Stimulated activated CD4-positive, alpha-beta T cell treated with anti-CD3 and anti-CD28 coated beads, Interleukin-15, amount 100 ng/mL, for 48 hours (primary cell): ENCODE measurements at regions not wholly inside any gene's neighbourhood (a gene's known extent, or its start where the extent isn't known, plus 50 kb on each side); places are given as distances from the start of the nearest gene placed in this dataset.

ENCODE experiments used
- DNase-seq, 2 donors: peaks; one replicate each; pipeline ENCODE4 v3.0.0-alpha.2; 2020; ENCODE audit warnings: low read depth in 2 of 2

DNA sequence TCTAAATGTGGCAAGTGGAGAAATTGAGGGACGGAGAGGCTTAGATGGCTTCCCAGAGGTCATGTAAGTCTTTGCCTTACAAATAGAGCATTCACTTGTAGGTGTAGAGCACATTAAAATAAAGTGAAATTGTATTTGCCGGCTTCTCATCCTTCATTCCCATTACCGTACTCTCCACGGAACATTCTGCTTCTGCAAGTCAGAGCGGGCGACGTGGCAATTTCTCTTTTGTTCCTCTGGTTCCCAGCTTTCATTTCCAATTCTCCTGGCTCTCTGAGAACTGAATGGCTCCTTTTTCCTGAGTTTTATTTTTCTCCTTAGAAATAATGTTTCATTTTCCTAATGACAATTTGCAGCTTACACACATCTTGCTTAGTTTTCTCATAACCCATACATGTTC lies 51.3 kb upstream of the PFKP start:
- DNase-seq = no peak

DNA sequence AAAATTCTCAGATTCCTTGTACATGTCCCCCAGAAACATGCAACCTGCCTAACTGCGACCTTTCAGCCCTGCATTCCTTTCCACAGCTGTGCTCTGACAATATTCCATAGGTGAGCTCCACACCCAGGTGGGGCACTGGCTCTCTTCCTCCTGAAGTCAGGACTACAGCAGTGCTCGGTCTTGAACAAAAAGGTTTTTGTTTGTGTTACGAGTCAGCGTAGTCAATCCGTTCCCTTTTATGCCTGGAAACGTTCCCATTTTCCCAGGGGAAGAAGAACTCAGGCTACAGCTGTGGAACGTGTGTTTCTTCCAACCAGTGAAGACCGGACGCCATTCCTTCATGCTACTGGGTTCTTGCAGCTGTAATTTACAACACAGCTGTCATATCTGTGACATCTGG lies 52.4 kb upstream of the PFKP start:
- DNase-seq = no peak

- no peak for DNase-seq
These were observed 55.1 kb upstream of the PFKP start for GRCh38 chr10:3012223-3012622.

DNA sequence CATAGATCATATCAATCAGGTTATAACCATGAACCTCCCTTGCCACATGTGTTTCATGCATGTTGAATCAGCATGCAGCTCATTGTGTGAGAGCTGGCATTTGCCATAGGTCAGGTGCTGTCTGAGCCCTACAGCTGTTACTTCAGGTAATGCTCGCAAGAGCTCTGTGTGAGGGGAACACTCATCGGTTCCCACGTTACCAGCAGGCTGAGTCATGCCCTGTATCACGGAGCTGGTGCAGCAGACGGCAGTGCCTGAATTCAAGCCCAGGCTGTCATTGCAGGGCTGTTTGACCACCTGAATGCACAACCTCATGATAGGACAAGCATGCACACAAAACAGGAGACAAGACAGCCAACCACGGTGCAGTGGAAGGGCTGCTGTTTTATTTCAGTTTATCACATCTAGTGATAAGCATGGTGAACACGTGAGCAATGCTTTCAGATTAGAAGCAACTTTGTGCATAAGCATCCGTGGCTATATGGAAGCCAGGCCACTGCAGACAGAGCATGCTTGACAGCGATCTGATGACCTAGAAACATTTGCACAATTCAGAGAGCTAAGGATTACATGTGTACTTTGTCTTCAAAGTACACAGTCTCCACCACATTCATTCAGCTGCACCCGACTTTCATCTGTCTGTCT lies 56.4 kb upstream of the PFKP start:
- no peak for DNase-seq

- DNase-seq = no peak
These were observed 57.0 kb upstream of the PFKP start for GRCh38 chr10:3010334-3010733.

- DNase-seq = no peak
These were observed 58.0 kb upstream of the PFKP start for GRCh38 chr10:3009341-3009740.

GRCh38 chr10:3008518-3009195 lies 58.7 kb upstream of the PFKP start:
- no peak for DNase-seq

DNA sequence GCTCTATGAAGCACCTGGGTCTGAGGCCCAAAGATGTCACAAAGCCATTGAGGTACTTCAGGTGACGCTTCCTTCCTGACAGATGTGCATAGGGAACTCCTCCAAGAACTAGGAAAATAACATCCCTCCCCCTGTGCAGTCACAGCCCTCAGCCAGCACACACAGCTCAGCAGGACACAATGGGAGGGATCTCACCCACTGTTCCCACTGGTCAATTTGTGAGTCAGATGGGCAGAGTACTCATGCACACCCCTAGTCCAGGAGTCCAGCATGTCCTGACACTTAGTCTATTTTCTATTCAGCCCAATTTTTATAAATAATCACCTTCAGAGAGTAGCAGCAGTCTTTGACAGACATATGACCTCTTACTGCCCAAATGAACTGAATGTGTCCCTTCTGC lies 60.7 kb upstream of the PFKP start:
- DNase-seq = no peak

DNA sequence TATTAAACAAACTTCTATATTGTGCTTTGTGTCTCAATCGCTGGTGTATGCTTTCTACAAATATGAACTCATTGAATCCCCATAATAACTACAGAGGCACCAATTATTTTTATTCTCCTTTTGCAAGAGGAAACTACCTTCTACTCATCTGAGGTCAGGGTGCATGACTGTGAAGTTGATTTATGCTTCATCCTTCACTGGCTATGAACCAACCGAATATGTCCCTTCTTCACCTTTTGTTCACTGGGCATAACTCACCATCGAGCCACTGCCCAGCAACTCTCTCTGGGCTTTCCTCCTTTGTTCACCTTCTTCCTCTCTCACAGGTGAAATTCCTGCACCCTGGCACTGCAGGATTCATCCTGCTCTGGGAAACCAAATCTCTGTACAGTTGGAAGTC lies 61.3 kb upstream of the PFKP start:
- DNase-seq = no peak

- DNase-seq = peak in 1 of 2 donors; percentile 6
These were observed 65.0 kb upstream of the PFKP start for GRCh38 chr10:3002304-3002703.

- no peak for DNase-seq
These were observed 67.3 kb upstream of the PFKP start for GRCh38 chr10:3000048-3000447.

DNA sequence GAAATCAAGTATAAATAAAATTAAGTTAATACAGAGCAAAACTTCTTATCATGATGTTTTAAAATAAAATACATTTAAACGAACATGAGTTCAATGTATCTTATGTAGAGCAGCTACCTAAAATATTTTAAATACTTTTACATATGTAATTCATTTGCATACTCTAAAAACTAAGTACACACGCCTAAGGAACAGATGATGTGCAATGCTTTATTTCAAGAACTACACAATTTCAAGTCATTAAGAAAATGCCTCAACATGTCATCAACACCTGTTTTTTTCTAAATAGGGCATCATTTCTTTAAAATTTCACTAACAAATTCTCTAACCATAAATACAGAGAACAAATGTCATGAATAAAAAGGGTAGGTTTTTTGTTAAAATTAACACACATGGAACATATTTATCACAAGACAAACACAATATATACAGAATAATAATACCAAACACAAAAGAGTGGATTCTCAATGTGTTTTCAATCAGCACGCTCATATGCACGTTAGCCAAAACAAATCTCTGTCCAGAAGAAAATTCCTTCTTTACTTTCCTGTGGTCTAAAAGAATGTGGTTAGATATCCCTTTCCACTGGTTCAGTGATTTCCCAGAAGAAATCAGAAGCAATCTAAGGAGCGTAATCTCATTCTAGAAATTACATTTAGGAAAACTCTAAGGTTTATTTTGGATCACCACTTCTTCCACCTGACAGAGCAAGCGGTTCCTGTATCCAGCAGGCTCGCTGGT lies 73.0 kb upstream of the PFKP start:
- no peak for DNase-seq

DNA sequence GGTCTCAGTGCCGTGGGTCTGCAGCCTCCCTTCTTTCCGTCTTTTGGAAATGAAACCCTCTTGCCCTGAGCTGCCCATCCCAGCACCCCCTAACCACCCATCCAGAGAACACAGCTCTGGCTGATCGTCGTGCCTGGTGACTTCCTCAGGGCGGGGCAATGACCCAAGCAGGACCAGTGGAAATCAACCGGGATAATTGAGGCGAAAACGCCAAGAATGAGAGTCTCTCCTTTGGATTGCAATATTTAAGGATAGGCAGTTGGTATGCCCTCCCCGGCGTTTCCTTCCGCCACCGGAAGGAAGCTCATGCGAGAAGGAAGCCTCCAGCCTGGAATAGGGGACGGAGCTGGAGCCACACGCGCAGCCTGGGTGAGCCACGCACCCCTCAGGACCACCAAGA lies 73.7 kb upstream of the PFKP start:
- DNase-seq = no peak

- DNase-seq = no peak
These were observed 74.7 kb upstream of the PFKP start for GRCh38 chr10:2992401-2993198.

DNA sequence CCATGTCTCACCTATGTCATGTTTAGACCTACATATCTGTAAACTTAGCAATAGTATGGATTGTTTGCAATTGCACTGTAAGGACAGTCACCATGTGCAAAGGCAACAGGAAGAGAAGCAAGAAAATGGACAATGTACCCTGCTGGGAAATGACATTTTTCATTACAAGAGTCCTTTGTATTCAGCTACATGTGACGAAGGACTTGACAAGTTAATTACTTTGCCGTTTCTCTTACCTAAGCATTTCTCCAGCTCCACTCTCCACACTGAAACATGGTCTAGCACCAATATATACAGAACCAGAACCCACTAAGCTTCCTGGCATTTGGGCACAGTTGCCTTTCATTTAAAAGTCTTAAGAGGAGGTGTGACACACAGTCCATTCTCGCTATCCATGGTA lies 76.6 kb upstream of the PFKP start:
- no peak for DNase-seq

DNA sequence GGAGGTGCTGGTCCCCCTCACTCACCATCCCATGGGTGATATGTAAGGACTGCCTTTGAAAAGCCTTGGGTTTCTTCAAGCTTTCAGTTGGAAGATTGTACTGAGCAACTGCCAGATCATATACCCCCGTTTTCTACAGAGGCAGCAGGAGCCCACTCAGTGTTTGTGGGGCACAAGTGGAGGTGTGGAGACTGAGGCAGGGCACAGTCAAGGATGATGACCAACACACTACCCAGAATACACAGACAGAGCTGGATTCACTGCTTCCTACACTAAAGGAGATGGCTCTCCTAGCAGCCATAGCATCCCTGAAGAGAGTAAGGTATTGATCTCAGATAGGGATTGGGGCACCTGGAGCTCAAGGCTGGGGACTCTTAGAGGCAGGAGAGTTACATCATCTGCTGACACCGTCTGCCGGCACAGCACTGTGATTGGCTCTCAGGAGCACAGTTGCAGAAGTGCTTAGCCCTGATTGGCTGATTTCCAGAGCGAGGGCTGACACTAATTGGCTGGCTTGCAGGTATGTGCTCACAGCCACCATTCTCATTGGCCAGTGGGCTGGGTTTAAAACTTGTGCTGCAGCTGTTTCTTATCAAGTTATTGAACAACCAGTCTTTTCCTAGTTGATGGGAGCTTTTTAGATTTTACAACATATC lies 77.9 kb upstream of the PFKP start:
- no peak for DNase-seq

DNA sequence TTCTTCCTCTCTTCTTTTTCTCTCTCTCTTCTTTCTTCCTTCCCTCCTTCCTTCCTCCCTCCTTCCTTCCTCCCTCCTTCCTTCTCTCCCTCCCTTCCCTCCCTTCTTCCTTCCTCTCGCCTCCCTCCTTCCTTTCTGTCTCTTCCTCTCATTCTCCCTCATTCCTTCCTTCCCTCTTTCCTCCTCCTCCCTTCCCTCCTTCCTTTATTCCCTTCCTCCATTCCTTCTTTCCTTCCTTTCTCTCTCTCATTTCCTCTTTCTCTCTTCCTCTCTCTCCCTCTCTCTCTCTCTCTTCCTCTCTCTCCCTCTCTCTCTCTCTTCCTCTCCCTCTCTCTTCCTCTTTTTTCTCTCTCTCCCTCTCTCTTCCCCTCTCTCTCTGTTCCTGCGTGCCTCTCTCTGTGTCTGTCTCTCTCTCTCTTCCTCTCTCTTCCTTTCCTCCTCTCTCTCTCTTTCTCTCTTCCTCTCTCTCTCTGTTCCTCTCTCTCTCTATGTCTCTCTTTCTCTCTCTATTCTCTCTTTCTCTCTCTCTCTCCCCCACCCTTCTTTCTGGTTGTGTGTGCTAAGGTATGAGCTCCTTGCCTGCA lies 80.1 kb upstream of the PFKP start:
- no peak for DNase-seq

DNA sequence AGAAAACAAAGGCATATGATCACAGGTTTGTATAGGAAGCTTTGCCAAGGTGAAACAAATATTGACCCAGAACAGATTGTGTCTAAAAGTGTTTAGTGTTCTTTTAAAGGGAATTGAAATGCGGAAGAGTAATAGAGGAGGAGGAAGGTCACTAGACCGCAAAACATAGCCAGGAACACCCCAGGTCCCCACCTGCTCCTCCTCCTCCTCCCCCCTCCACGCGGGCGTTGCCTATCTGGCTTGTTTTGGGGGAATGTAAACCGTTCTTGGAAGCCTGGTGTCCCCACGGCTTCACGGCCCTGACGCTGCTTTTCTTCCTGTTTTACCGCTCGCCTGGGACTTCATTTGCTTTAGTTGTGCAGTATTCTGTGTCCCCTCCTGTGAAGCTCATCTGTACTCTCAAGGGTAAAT lies 81.0 kb upstream of the PFKP start:
- no peak for DNase-seq

GRCh38 chr10:2985729-2986232 lies 81.6 kb upstream of the PFKP start:
- DNase-seq = no peak

GRCh38 chr10:2984682-2985081 lies 82.7 kb upstream of the PFKP start:
- DNase-seq = no peak

- no peak for DNase-seq
These were observed 85.2 kb upstream of the PFKP start for GRCh38 chr10:2982146-2982545.
